Transverse colon (tissue), 4 donors: ENCODE measurements at regions not wholly inside any gene's neighbourhood (a gene's known extent, or its start where the extent isn't known, plus 50 kb on each side); places are given as distances from the start of the nearest gene placed in this dataset.

Experiments used
- DNase-seq: peaks from one replicate; pipeline ENCODE4 v3.0.0-alpha.2; 2019
- H3K27ac ChIP-seq, 4 donors: fragments of 200-600 bp; sonication (generic); 2 replicates each; pipeline ENCODE4 v1.5.1; 2016 to 2018; ENCODE audit warnings: inconsistent platforms in 4 of 4
- H3K27me3 ChIP-seq: fragments of 200-600 bp; sonication (generic); 2 replicates; pipeline ENCODE4 v1.5.1; 2017; ENCODE audit warnings: inconsistent platforms
- H3K36me3 ChIP-seq, 4 donors: fragments of 200-600 bp; sonication (generic); 2 replicates each; pipeline ENCODE4 v1.5.1; 2017 to 2019; ENCODE audit warnings: inconsistent platforms in 4 of 4
- H3K4me1 ChIP-seq, 4 donors: fragments of 200-600 bp; sonication (generic); 2 replicates each; pipeline ENCODE4 v1.5.1; 2017 to 2020; ENCODE audit warnings: inconsistent platforms in 4 of 4
- H3K4me3 ChIP-seq, 4 donors: fragments of 200-600 bp; sonication (generic); 1 replicate in 1 of 4; 2 replicates in 3 of 4; pipeline versions ENCODE4 v1.5.1 to v1.6.1; 2017 to 2019; ENCODE audit warnings: inconsistent platforms in 4 of 4
- H3K9me3 ChIP-seq, 2 donors: fragments of 200-600 bp; sonication (generic); 2 replicates each; pipeline ENCODE4 v1.5.1; 2017 to 2019; ENCODE audit warnings: inconsistent platforms in 2 of 2
- EP300 ChIP-seq: sonication (generic); formaldehyde crosslinking; IDR thresholded peaks from one replicate; pipeline ENCODE4 v1.6.1; 2017; ENCODE audit warnings: antibody characterized with exemption, low read depth
- POLR2A ChIP-seq: fragments of 450-650 bp; IDR thresholded peaks from one replicate; pipeline ENCODE4 v1.6.1; 2016; ENCODE audit warnings: antibody characterized with exemption, mild to moderate bottlenecking, moderate library complexity
- POLR2AphosphoS5 ChIP-seq, 3 donors: sonication (generic); formaldehyde crosslinking; IDR thresholded peaks; one replicate each; pipeline ENCODE4 v1.6.1; 2016; ENCODE audit warnings: antibody characterized with exemption in 3 of 3
- WGBS, 2 donors: methylation state at CpG; one replicate each; pipeline ENCODE4 v1.1.5; 2018; ENCODE audit warnings: low coverage in 1 of 2; 5-methylcytosine and 5-hydroxymethylcytosine counted together
- in situ Hi-C, 4 donors: fragments of 200-750 bp; cut with MboI; loops; one replicate each; pipeline versions ENCODE4 v1.15.0 to v1.15.1; 2017; ENCODE audit warnings: low sequenced_read_pairs in 3 of 4, low pct_ligation_motif_present in 1 of 4, low pct_unique_long_range_greater_than_20kb in 1 of 4
- intact Hi-C: fragments of 100-400 bp; cut with DNase I; formaldehyde crosslinking; loops from one replicate; pipeline ENCODE4 v1.15.1; 2023; ENCODE audit warnings: low total_unique reads
- TF ChIP-seq, protein P1 (sequence below), 5 experiments: fragments of 200-600 bp in 3 of 5; fragments of 450-650 bp in 2 of 5; sonication (generic) in 3 of 5; IDR thresholded peaks; 1 replicate in 2 of 5; 2 replicates in 3 of 5; pipeline ENCODE4 v1.5.1; 2016 to 2017; ENCODE audit warnings: antibody characterized with exemption in 5 of 5, inconsistent platforms in 3 of 5, mild to moderate bottlenecking in 2 of 5, moderate library complexity in 1 of 5

GRCh38 chr7:19376538-19376937 is 231.3 kb upstream of the FERD3L start:
- Histone ChIP-seq H3K27ac (no peak overlapping the region), H3K4me3 (no peak overlapping the region), H3K4me1 (peaks cover 0 to 4% (median 0%) of the 10 kb centered on the region in 4 donors), H3K9me3 (no peaks in the 10 kb centered on the region), H3K27me3 (no peaks in the 10 kb centered on the region), H3K36me3 (no peaks in the 10 kb centered on the region)
- WGBS, 2 donors = 37 to 58% methylated on average over 3 of the region's 3 CpGs
- intact Hi-C loops (no loop called here), in situ Hi-C loops (no loop called here)
- TF ChIP-seq POLR2AphosphoS5 (IDR thresholded peaks at IDR 0.05) = no peak
- TF ChIP-seq, protein P1, sequence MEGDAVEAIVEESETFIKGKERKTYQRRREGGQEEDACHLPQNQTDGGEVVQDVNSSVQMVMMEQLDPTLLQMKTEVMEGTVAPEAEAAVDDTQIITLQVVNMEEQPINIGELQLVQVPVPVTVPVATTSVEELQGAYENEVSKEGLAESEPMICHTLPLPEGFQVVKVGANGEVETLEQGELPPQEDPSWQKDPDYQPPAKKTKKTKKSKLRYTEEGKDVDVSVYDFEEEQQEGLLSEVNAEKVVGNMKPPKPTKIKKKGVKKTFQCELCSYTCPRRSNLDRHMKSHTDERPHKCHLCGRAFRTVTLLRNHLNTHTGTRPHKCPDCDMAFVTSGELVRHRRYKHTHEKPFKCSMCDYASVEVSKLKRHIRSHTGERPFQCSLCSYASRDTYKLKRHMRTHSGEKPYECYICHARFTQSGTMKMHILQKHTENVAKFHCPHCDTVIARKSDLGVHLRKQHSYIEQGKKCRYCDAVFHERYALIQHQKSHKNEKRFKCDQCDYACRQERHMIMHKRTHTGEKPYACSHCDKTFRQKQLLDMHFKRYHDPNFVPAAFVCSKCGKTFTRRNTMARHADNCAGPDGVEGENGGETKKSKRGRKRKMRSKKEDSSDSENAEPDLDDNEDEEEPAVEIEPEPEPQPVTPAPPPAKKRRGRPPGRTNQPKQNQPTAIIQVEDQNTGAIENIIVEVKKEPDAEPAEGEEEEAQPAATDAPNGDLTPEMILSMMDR (IDR thresholded peaks at IDR 0.05) = no peak
- TF ChIP-seq POLR2A = no peak
- TF ChIP-seq EP300 = no peak
- DNase-seq = no peak

DNA sequence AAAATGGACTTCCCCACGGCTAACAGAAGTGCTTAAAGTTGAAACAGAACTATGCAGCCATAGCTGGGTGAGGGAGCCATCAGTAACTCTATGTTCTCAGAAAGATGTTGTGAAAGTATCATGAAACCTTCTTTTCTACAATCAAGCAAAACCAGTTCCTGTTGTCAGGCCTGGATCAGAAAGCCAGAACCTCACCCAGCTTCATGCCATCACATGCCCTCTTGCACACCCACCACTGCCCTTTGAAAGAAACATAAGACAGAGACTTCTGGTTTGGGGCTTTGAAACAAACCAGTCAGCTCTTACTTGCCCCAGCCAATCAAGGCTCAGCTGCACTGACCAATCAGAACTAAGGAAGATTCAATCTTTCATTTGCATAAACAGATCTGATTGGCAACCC is 230.8 kb upstream of the FERD3L start:
- intact Hi-C loops = no loop called here
- no peaks in the 10 kb centered on the region for H3K9me3 ChIP-seq
- peaks cover 0 to 4% (median 0%) of the 10 kb centered on the region in 4 donors for H3K4me1 ChIP-seq
- H3K27ac ChIP-seq = no peak overlapping the region
- no peak for DNase-seq
- in situ Hi-C loops = no loop called here
- H3K4me3 ChIP-seq = no peak overlapping the region
- H3K36me3 ChIP-seq = no peaks in the 10 kb centered on the region
- H3K27me3 ChIP-seq = no peaks in the 10 kb centered on the region
- TF ChIP-seq EP300 (no peak), POLR2AphosphoS5 (IDR thresholded peaks at IDR 0.05) (no peak), POLR2A (no peak)
- TF ChIP-seq, protein P1 (IDR thresholded peaks at IDR 0.05) = no peak
- WGBS, 2 donors = 63 to 70% methylated on average over 1 of the region's 1 CpG

- Histone ChIP-seq H3K36me3 (no peaks in the 10 kb centered on the region), H3K4me1 (peaks cover 0 to 4% (median 0%) of the 10 kb centered on the region in 4 donors), H3K27ac (no peak overlapping the region), H3K27me3 (no peaks in the 10 kb centered on the region), H3K4me3 (no peak overlapping the region), H3K9me3 (no peaks in the 10 kb centered on the region)
- in situ Hi-C loops (no loop called here), intact Hi-C loops (no loop called here)
- DNase-seq = no peak
- 58 to 71% methylated on average over 2 of the region's 2 CpGs for WGBS, 2 donors
- TF ChIP-seq, protein P1 (IDR thresholded peaks at IDR 0.05) = no peak
- TF ChIP-seq POLR2A (no peak), EP300 (no peak), POLR2AphosphoS5 (IDR thresholded peaks at IDR 0.05) (no peak)
Observed at GRCh38 chr7:19373334-19373733, 228.1 kb upstream of the FERD3L start.

- no peaks in the 10 kb centered on the region for H3K4me1 ChIP-seq
- intact Hi-C loops (no loop called here), in situ Hi-C loops (no loop called here)
- TF ChIP-seq EP300 (no peak), POLR2AphosphoS5 (IDR thresholded peaks at IDR 0.05) (no peak), POLR2A (no peak)
- TF ChIP-seq, protein P1 (IDR thresholded peaks at IDR 0.05) = no peak
- H3K9me3 ChIP-seq = no peaks in the 10 kb centered on the region
- H3K27me3 ChIP-seq = no peaks in the 10 kb centered on the region
- no peak for DNase-seq
- H3K4me3 ChIP-seq = no peak overlapping the region
- H3K27ac ChIP-seq = no peak overlapping the region
- WGBS, 2 donors = 69 to 76% methylated on average over 4 of the region's 4 CpGs
- no peaks in the 10 kb centered on the region for H3K36me3 ChIP-seq
Observed at GRCh38 chr7:19369806-19370205, 224.6 kb upstream of the FERD3L start.
